ENCODE measurements at regions not wholly inside any gene's neighbourhood (a gene's known extent, or its start where the extent isn't known, plus 50 kb on each side); places are given as distances from the start of the nearest gene placed in this dataset.

DNA sequence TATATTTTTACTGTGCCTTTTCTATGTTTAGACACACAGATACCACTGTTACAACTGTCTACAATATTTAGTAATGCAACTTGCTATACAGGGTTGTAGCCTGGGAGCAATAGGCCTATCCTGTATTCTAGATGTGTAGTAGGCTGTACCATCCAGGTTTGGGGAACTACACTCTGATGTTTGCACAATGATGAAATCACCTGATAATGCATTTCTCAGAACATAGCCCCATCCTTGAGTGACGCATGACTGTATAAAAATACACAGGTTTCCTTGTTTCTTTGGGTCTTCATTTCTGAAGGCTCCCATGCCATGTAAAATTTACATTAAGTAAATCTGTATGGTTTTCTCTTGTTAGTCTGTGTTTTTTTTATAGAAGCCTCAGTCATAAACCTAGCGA, 270.9 kb upstream of the SKOR2 start:
- TF ChIP-seq, protein P1, sequence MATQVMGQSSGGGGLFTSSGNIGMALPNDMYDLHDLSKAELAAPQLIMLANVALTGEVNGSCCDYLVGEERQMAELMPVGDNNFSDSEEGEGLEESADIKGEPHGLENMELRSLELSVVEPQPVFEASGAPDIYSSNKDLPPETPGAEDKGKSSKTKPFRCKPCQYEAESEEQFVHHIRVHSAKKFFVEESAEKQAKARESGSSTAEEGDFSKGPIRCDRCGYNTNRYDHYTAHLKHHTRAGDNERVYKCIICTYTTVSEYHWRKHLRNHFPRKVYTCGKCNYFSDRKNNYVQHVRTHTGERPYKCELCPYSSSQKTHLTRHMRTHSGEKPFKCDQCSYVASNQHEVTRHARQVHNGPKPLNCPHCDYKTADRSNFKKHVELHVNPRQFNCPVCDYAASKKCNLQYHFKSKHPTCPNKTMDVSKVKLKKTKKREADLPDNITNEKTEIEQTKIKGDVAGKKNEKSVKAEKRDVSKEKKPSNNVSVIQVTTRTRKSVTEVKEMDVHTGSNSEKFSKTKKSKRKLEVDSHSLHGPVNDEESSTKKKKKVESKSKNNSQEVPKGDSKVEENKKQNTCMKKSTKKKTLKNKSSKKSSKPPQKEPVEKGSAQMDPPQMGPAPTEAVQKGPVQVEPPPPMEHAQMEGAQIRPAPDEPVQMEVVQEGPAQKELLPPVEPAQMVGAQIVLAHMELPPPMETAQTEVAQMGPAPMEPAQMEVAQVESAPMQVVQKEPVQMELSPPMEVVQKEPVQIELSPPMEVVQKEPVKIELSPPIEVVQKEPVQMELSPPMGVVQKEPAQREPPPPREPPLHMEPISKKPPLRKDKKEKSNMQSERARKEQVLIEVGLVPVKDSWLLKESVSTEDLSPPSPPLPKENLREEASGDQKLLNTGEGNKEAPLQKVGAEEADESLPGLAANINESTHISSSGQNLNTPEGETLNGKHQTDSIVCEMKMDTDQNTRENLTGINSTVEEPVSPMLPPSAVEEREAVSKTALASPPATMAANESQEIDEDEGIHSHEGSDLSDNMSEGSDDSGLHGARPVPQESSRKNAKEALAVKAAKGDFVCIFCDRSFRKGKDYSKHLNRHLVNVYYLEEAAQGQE (IDR thresholded peaks at IDR 0.05; ENCODE audit: low read depth, low read length), result no peak
- TF ChIP-seq FOXM1 (IDR thresholded peaks at IDR 0.05; ENCODE audit: low read depth) (no peak), MAX (IDR thresholded peaks at IDR 0.05; ENCODE audit: low read depth) (no peak), CTCF (IDR thresholded peaks at IDR 0.05) (no peak), IRF3 (IDR thresholded peaks at IDR 0.05; ENCODE audit: low read depth, low read length) (no peak), POLR2AphosphoS5 (IDR thresholded peaks at IDR 0.05; ENCODE audit: low read depth, low read length) (no peak)
- TF ChIP-seq, protein P2, sequence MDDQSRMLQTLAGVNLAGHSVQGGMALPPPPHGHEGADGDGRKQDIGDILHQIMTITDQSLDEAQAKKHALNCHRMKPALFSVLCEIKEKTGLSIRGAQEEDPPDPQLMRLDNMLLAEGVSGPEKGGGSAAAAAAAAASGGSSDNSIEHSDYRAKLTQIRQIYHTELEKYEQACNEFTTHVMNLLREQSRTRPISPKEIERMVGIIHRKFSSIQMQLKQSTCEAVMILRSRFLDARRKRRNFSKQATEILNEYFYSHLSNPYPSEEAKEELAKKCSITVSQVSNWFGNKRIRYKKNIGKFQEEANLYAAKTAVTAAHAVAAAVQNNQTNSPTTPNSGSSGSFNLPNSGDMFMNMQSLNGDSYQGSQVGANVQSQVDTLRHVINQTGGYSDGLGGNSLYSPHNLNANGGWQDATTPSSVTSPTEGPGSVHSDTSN (IDR thresholded peaks at IDR 0.05), result no peak

Measured in SK-N-SH (cell line).